ENCODE measurements at regions not wholly inside any gene's neighbourhood (a gene's known extent, or its start where the extent isn't known, plus 50 kb on each side); places are given as distances from the start of the nearest gene placed in this dataset.

DNA sequence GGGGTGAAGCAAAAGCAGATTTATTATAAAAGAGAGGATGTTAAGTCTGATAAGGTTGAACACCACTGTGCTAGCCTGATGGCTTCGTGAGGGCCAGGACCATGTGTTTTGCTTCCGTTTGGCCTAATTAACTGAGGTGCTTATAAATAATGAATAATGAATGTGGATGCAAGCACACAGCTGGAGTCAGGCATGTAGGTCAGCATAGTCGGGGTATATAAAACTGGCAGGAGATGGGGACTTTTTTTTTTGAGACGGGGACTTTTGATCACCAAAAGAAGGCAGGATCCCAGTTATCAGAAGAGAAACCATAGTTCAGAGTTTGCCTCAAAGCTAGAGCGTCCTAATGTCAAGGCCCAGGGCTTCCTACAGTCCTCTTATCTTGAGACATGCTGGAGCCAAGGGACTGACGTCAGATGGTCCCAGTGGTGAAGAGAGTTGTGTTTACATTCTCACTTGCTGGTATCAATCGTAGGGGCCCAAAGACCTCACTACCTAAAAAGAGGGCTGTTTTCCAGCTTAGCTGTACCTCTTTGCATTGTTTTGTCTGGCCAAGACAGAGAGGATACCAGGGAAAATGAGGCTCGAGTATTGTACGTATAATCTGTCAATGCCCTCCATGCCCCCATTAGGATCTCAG lies 50.4 kb downstream of the RTL9 start:
- DNase-seq (ENCODE audit: low read depth), result no peak

- no peak for DNase-seq (ENCODE audit: low read depth)
Measured at GRCh38 chrX:110409925-110410324, 51.3 kb downstream of the RTL9 start.

DNA sequence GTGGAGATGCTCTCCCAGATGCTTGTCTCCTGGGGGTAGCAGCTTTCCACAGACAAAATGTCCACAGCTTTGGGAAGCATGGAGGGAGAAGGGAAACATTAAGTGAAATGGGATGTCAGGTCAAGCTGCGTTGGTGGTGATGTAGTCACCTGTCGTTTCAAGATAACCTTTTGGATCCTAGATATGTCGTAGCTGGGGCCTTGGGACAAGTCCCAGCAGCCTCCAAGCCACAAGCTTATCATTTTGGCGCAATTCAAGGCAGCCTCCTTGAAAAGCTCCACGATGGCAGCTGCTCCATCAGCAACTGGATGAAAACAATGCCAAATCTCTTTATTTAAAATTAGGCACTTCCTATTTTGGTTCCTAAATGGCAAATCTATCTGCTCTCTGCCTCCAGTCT lies 52.0 kb downstream of the RTL9 start:
- no peak for DNase-seq (ENCODE audit: low read depth)

DNA sequence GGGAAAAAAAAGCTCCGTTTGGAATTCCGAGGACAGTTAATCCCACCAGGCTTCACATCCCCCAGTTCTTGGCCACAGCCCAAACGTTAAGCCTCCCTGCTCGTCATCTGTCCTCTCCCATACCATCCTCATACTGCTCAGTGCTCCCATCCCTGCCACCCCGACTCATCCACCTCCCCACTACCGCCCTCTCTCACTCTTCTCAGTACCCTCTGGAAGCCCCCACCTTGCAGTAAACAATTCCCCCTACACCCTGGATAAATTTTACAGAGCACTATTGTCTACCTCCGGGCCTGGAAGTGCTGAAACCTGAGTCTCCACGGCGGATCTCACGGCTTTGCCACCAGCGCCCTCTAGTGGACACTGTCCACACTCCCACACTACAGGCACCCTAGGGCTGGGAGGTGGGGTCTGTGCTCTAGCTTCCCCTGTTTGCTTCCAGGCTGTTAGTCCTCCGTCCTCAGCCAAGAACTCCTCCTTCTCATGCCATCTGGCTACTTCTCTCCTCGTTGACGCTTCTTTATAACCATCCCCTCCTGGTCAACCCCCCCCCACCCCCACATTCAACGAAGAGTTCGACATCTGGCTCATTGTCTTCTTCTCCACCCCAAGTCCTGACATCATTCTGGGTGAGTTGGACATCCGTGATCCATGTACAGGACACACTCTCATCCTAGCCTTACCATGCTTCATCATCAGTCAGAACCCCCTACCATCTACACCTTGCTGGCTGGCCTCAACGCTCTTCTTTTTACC lies 54.5 kb downstream of the RTL9 start:
- peak; percentile 60 for DNase-seq (ENCODE audit: low read depth)

- no peak for DNase-seq (ENCODE audit: low read depth)
Measured at GRCh38 chrX:110413727-110414124, 55.1 kb downstream of the RTL9 start.

- no peak for DNase-seq (ENCODE audit: low read depth)
Measured at GRCh38 chrX:110414273-110414672, 55.6 kb downstream of the RTL9 start.

DNA sequence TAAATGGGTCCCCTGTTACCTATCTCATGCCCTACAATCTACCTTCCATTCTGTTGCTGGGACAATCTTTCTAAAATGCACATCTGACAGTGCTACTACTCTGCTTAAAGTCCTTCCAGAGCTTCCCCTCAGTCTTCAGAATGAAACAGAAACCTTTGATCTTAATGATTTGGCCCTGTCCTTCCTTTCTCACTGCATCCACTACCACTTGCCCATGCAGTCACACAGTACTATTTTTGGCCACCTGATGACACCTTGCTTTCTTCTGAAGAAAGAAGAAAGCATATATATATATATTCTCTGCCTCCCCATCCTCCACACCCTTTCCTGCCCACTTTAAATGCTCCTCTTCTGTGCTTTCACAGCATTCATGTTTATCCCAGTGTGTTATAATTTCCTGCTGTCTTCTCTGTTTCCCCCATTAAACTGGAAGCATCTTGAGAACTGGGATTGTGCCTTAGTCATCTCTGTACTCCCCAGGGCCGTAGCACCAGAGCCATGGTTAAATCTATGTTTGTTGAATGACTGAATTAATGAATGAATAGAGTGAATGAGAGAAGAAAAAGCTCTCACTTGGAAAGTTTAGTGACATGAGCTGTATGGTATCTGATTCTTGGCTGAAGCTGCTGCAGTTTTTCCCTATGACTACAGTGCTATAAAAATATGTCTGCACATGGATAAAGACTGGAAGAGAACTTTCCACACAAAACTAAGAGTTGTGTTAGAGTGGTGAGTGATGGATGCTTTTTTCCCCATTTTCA lies 56.2 kb downstream of the RTL9 start:
- no peak for DNase-seq (ENCODE audit: low read depth)

- no peak for DNase-seq (ENCODE audit: low read depth)
Measured at GRCh38 chrX:110415440-110416170, 57.0 kb downstream of the RTL9 start.

DNA sequence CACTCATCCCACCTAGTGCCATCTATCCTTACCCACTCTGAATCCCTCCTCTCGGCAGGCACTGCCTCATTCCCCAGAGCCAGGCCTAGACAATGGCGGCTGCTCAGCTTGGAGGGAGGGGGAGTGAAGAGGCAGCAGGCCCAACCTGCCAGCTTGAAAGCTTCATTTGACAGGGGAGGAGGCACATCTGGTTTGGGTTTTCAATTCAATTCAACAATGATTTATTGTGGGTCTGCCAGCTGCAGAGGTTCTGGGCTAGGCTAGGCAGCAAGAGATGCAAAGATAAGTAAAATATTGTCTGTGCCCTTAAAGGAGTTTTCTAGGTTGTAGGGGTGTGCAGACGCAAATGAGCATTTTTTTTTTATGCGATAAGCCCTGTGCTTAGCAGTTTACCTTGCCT lies 58.5 kb downstream of the RTL9 start:
- DNase-seq (ENCODE audit: low read depth), result no peak

- no peak for DNase-seq (ENCODE audit: low read depth)
Measured at GRCh38 chrX:110418316-110419235, 59.9 kb downstream of the RTL9 start.

- DNase-seq (ENCODE audit: low read depth), result no peak
Measured at GRCh38 chrX:110419512-110419911, 60.9 kb downstream of the RTL9 start.

- no peak for DNase-seq (ENCODE audit: low read depth)
Measured at GRCh38 chrX:110420771-110421499, 62.3 kb downstream of the RTL9 start.

GRCh38 chrX:110421500-110422455 lies 63.1 kb downstream of the RTL9 start:
- DNase-seq (ENCODE audit: low read depth), result no peak

- DNase-seq (ENCODE audit: low read depth), result no peak
Measured at GRCh38 chrX:110425222-110426154, 66.8 kb downstream of the RTL9 start.

DNA sequence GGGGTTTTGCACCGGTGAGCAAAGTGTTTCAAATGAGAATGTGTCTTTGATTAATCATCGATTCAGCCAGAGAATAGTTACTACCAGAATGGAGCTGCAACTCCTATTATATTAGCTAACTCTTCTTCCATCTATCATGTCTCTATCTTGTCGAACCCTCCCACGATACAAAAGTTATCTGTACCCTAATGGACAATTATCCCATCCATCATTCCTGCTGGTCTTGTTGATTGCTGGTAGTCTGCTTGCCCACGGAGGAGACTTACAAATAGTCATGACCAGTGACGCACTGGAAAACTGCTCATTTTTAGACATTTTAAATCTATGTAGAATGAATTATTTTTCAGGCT lies 67.5 kb downstream of the RTL9 start:
- DNase-seq (ENCODE audit: low read depth), result no peak

GRCh38 chrX:110427076-110427475 lies 68.4 kb downstream of the RTL9 start:
- DNase-seq (ENCODE audit: low read depth), result no peak

DNA sequence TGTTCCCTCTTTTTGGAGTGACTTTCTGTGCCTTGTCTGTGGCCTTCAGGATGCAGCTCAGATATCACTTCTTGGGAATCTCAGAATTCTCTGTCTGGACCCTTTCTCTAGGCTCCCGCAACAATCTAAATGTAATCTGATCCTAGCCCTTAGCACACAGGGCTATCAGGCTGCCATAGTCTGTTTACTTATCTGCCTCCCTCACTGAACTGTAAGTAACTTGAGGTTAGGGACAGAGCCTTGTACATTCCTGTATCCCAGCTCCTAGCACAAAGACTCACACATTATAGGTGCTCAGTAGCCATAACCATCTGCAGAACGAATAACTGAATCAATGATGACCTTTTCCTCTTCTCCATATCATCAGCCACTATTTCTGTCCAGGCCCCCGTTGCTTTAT lies 69.5 kb downstream of the RTL9 start:
- no peak for DNase-seq (ENCODE audit: low read depth)

All from T follicular helper cell (primary cell).